ENCODE measurements at regions not wholly inside any gene's neighbourhood (a gene's known extent, or its start where the extent isn't known, plus 50 kb on each side); places are given as distances from the start of the nearest gene placed in this dataset.

GRCh38 chr5:6187501-6187900 is 190.8 kb downstream of the MED10 start:
- no peak overlapping the region for H3K4me3 ChIP-seq (ENCODE audit: low read depth, low read length)
- H3K27me3 ChIP-seq (ENCODE audit: control insufficient read depth, insufficient read depth, low read length), result no peaks in the 10 kb centered on the region
- no peaks in the 10 kb centered on the region for H3K36me3 ChIP-seq (ENCODE audit: control insufficient read depth, insufficient read depth, low read length)
- no peak for DNase-seq (ENCODE audit: low read depth)
- TF ChIP-seq CTCF (IDR thresholded peaks at IDR 0.05; ENCODE audit: insufficient read depth, low read length, poor library complexity, severe bottlenecking), result no peak

GRCh38 chr5:6185574-6185973 is 192.8 kb downstream of the MED10 start:
- Histone ChIP-seq H3K36me3 (ENCODE audit: control insufficient read depth, insufficient read depth, low read length) (no peaks in the 10 kb centered on the region), H3K4me3 (ENCODE audit: low read depth, low read length) (no peak overlapping the region), H3K27me3 (ENCODE audit: control insufficient read depth, insufficient read depth, low read length) (no peaks in the 10 kb centered on the region)
- TF ChIP-seq CTCF (IDR thresholded peaks at IDR 0.05; ENCODE audit: insufficient read depth, low read length, poor library complexity, severe bottlenecking), result no peak
- DNase-seq (ENCODE audit: low read depth), result no peak

DNA sequence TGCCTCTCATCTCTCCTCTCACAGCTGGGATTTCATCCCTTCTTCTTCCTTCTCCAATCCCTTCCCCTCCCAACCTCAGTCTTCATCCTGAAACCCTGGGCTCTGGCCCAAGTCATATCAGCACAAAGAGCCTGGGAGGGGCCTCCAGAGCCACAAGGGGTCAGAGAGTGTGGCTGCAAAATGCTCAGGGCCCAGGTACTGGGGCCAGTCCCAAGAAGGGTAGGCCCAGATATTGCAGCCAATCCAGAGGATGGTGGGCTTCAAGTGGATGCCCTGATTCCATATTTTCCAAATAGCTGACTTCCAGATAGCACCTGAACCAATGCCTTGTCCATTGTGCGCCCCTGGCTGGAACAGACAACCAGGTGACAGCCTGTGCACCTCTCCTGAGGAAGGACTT is 193.9 kb downstream of the MED10 start:
- DNase-seq (ENCODE audit: low read depth), result no peak
- no peaks in the 10 kb centered on the region for H3K36me3 ChIP-seq (ENCODE audit: control insufficient read depth, insufficient read depth, low read length)
- TF ChIP-seq CTCF (IDR thresholded peaks at IDR 0.05; ENCODE audit: insufficient read depth, low read length, poor library complexity, severe bottlenecking), result no peak
- no peak overlapping the region for H3K4me3 ChIP-seq (ENCODE audit: low read depth, low read length)
- H3K27me3 ChIP-seq (ENCODE audit: control insufficient read depth, insufficient read depth, low read length), result no peaks in the 10 kb centered on the region

GRCh38 chr5:6183391-6184390 is 194.7 kb downstream of the MED10 start:
- no peak for TF ChIP-seq CTCF (IDR thresholded peaks at IDR 0.05; ENCODE audit: insufficient read depth, low read length, poor library complexity, severe bottlenecking)
- H3K27me3 ChIP-seq (ENCODE audit: control insufficient read depth, insufficient read depth, low read length), result no peaks in the 10 kb centered on the region
- no peak for DNase-seq (ENCODE audit: low read depth)
- H3K4me3 ChIP-seq (ENCODE audit: low read depth, low read length), result no peak overlapping the region
- H3K36me3 ChIP-seq (ENCODE audit: control insufficient read depth, insufficient read depth, low read length), result no peaks in the 10 kb centered on the region

GRCh38 chr5:6182271-6182815 is 196.0 kb downstream of the MED10 start:
- DNase-seq (ENCODE audit: low read depth), result no peak
- Histone ChIP-seq H3K4me3 (ENCODE audit: low read depth, low read length) (no peak overlapping the region), H3K36me3 (ENCODE audit: control insufficient read depth, insufficient read depth, low read length) (no peaks in the 10 kb centered on the region), H3K27me3 (ENCODE audit: control insufficient read depth, insufficient read depth, low read length) (no peaks in the 10 kb centered on the region)
- no peak for TF ChIP-seq CTCF (IDR thresholded peaks at IDR 0.05; ENCODE audit: insufficient read depth, low read length, poor library complexity, severe bottlenecking)
